MCF 10A (cell line): ENCODE measurements at regions not wholly inside any gene's neighbourhood (a gene's known extent, or its start where the extent isn't known, plus 50 kb on each side); places are given as distances from the start of the nearest gene placed in this dataset.

ENCODE experiments used
- BruUV-seq: library from RNA; stranded (reverse); fragments of 400-500 nt; replicated peaks from 2 replicates; lab custom pipeline; 2021; lab: Mats Ljungman, UMichigan
- CTCF ChIA-PET: fragments of 300-600 bp; sonication (Branson Sonifier 250); formaldehyde crosslinking; extraction: SDS; loops from one replicate; lab custom pipeline; 2021; ENCODE audit warnings: antibody characterized with exemption, inconsistent platforms; lab: Yijun Ruan, JAX
- POLR2A ChIA-PET: fragments of 300-600, 350-650 bp; sonication (Branson Sonifier 250); formaldehyde crosslinking; extraction: SDS; loops from one replicate; lab custom pipeline; 2020; ENCODE audit warnings: antibody characterized with exemption, inconsistent platforms; lab: Yijun Ruan, JAX
- DNase-seq: peaks from one replicate; pipeline ENCODE4 v3.0.0-alpha.2; 2018; ENCODE audit not compliant: unreplicated experiment
- H3K27ac Mint-ChIP-seq: one replicate; pipeline ENCODE4 v1.8.0; 2022; ENCODE audit warnings: mild to moderate bottlenecking, low read depth, mixed read lengths; ENCODE audit not compliant: unreplicated experiment
- H3K27me3 Mint-ChIP-seq: one replicate; pipeline ENCODE4 v1.8.0; 2022; ENCODE audit warnings: mixed read lengths; ENCODE audit not compliant: insufficient read depth, unreplicated experiment
- H3K36me3 Mint-ChIP-seq: one replicate; pipeline ENCODE4 v1.8.0; 2022; ENCODE audit warnings: mild to moderate bottlenecking, moderate library complexity, mixed read lengths; ENCODE audit not compliant: insufficient read depth, unreplicated experiment
- H3K4me1 Mint-ChIP-seq: one replicate; pipeline ENCODE4 v1.8.0; 2022; ENCODE audit warnings: mixed read lengths; ENCODE audit not compliant: insufficient read depth, unreplicated experiment
- H3K4me3 Mint-ChIP-seq: one replicate; pipeline ENCODE4 v1.8.0; 2022; ENCODE audit warnings: mild to moderate bottlenecking, moderate library complexity, mixed read lengths; ENCODE audit not compliant: unreplicated experiment
- H3K9me3 Mint-ChIP-seq: one replicate; pipeline ENCODE4 v1.8.0; 2022; ENCODE audit warnings: mixed read lengths; ENCODE audit not compliant: unreplicated experiment
- CTCF ChIP-seq: fragments of 200-600 bp; IDR thresholded peaks from one replicate; pipeline ENCODE4 v1.8.0; 2022; ENCODE audit warnings: antibody characterized with exemption, mild to moderate bottlenecking; ENCODE audit not compliant: unreplicated experiment
- intact Hi-C: fragments of 100-400 bp; cut with micrococcal nuclease; formaldehyde crosslinking; loops from 2 replicates; pipeline ENCODE4 v1.14.1; 2022

DNA sequence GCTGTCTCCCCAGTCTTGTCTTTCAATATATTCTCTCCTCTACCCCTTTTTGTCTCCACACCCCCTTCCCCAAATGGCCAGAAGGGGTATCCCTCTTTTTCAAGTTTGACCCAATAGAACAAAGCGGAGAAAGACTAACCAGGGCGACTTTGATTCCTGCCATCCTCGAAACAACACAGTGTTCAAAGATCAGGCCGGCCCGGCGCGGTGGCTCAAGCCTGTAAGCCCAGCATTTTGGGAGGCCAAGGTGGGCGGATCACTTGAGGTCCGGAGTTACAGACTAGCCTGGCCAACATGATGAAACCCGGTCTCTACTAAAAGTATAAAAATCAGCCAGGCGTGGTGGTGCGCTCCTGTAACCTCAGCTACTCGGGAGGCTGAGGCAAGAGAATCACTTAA, 77.0 kb upstream of the IFNAR2 start:
- BruUV-seq, result no TSS peak
- no peaks in the 10 kb centered on the region for H3K4me1 Mint-ChIP-seq
- no peaks in the 10 kb centered on the region for H3K36me3 Mint-ChIP-seq
- H3K27me3 Mint-ChIP-seq, result peaks cover 86% of the 10 kb centered on the region
- DNase-seq, result no peak
- intact Hi-C loops, result no loop called here
- H3K27ac Mint-ChIP-seq, result no peak overlapping the region
- TF ChIP-seq CTCF, result no peak
- H3K9me3 Mint-ChIP-seq, result no peaks in the 10 kb centered on the region
- ChIA-PET CTCF (no interaction called here), POLR2A (no interaction called here)
- no peak overlapping the region for H3K4me3 Mint-ChIP-seq

- Mint-ChIP-seq H3K4me3 (no peak overlapping the region), H3K9me3 (no peaks in the 10 kb centered on the region), H3K4me1 (no peaks in the 10 kb centered on the region), H3K27me3 (peaks cover 94% of the 10 kb centered on the region), H3K27ac (no peak overlapping the region), H3K36me3 (no peaks in the 10 kb centered on the region)
- CTCF ChIA-PET, result no interaction called here
- intact Hi-C loops, result no loop called here
- DNase-seq, result no peak
- BruUV-seq, result no TSS peak
- no peak for TF ChIP-seq CTCF
- POLR2A ChIA-PET, result interaction anchor here (0.7 kb wide), 3 partner anchors 28 to 161 kb away, joined by 3 to 5 read pairs (median 3); no protein-coding TSS in a partner anchor
Measured at GRCh38 chr21:33155005-33155404, 74.7 kb upstream of the IFNAR2 start.

DNA sequence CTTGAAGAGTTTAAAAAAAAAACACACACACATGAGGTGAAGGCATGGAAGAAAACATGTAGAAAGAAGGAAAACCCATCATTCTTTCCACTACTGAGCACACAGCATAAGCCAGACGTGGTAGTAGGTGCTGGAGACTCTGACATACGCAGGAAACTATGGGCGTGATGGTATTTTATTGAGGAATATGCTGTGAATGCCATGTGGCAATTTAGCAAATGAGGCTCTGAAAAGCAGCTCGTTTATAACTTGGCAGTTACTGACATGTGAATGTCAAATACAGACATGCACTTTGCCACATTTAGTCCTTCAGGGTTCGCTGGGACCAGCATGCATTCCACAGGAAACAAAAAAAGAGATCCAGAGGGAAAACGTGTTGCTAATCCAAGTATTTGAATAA, 74.3 kb upstream of the IFNAR2 start:
- H3K4me3 Mint-ChIP-seq, result no peak overlapping the region
- H3K27ac Mint-ChIP-seq, result no peak overlapping the region
- ChIA-PET POLR2A (interaction anchor here (0.7 kb wide), 2 partner anchors 28 to 161 kb away, joined by 3 to 5 read pairs; no protein-coding TSS in a partner anchor), CTCF (no interaction called here)
- peaks cover 94% of the 10 kb centered on the region for H3K27me3 Mint-ChIP-seq
- no peak for DNase-seq
- no TSS peak for BruUV-seq
- TF ChIP-seq CTCF, result no peak
- no peaks in the 10 kb centered on the region for H3K9me3 Mint-ChIP-seq
- H3K4me1 Mint-ChIP-seq, result no peaks in the 10 kb centered on the region
- H3K36me3 Mint-ChIP-seq, result no peaks in the 10 kb centered on the region
- intact Hi-C loops, result no loop called here

- intact Hi-C loops, result no loop called here
- H3K4me1 Mint-ChIP-seq, result no peaks in the 10 kb centered on the region
- no peak for TF ChIP-seq CTCF
- H3K9me3 Mint-ChIP-seq, result peaks cover 5% of the 10 kb centered on the region
- no peak overlapping the region for H3K4me3 Mint-ChIP-seq
- POLR2A ChIA-PET, result interaction anchor here (0.6 kb wide), 1 partner anchor 246 kb away, joined by 3 read pairs; no protein-coding TSS in a partner anchor
- H3K36me3 Mint-ChIP-seq, result no peaks in the 10 kb centered on the region
- BruUV-seq, result no TSS peak
- CTCF ChIA-PET, result interaction anchor here (0.6 to 0.7 kb wide), 2 partner anchors 25 to 270 kb away, joined by 3 to 4 read pairs; no protein-coding TSS in a partner anchor
- peaks cover 94% of the 10 kb centered on the region for H3K27me3 Mint-ChIP-seq
- H3K27ac Mint-ChIP-seq, result no peak overlapping the region
- no peak for DNase-seq
Measured at GRCh38 chr21:33157303-33157702, 72.4 kb upstream of the IFNAR2 start.
